Neuron (in vitro differentiated cells): ENCODE measurements at regions not wholly inside any gene's neighbourhood (a gene's known extent, or its start where the extent isn't known, plus 50 kb on each side); places are given as distances from the start of the nearest gene placed in this dataset.
"Not testable (repeated sequence)": the region's sequence is repeated elsewhere in the genome, so short reads cannot be mapped to it uniquely, and the experiment has no call there.

Experiments
- H2AFZ ChIP-seq: one replicate; pipeline ENCODE4 v1.6.1; 2013; ENCODE audit warnings: low read depth, mild to moderate bottlenecking, inconsistent platforms, low read length, moderate library complexity
- H3K27me3 ChIP-seq: one replicate; pipeline ENCODE4 v1.6.1; 2013; ENCODE audit warnings: low read length; ENCODE audit not compliant: insufficient read depth
- H3K36me3 ChIP-seq: one replicate; pipeline ENCODE4 v1.6.1; 2013; ENCODE audit warnings: low read length; ENCODE audit not compliant: insufficient read depth
- H3K4me1 ChIP-seq: one replicate; pipeline ENCODE4 v1.6.1; 2013; ENCODE audit warnings: low read length; ENCODE audit not compliant: insufficient read depth
- H3K4me3 ChIP-seq: 2 replicates; pipeline ENCODE4 v1.5.1; 2013; ENCODE audit warnings: mild to moderate bottlenecking, low read length, moderate library complexity
- H3K9me3 ChIP-seq: one replicate; pipeline ENCODE4 v1.6.1; 2013; ENCODE audit warnings: low read length

DNA sequence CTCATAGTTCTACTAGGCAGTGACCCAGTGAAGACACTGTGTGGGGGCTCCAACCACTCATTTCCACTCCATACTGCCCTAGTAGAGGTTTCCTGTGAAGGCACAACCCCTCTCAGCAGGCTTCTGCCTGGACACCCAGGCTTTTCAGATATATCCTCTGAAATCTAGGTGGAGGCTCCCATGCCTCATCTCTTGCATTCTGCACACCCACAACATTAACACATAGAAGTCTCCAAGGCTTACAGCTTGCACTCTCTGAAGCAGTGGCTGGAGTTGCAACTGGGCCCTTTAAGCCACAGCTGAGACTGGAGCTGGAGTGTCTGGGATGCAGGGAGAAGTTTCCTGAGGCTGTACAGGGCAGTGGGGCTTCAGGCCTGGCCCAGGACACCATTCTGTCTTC, 347.7 kb upstream of the SPRY2 start:
- Histone ChIP-seq H3K36me3 (no peaks in the 10 kb centered on the region), H2AFZ (no peak overlapping the region), H3K9me3 (no peaks in the 10 kb centered on the region), H3K4me3 (no peak overlapping the region), H3K4me1 (peaks cover 31% of the 10 kb centered on the region), H3K27me3 (no peaks in the 10 kb centered on the region)

DNA sequence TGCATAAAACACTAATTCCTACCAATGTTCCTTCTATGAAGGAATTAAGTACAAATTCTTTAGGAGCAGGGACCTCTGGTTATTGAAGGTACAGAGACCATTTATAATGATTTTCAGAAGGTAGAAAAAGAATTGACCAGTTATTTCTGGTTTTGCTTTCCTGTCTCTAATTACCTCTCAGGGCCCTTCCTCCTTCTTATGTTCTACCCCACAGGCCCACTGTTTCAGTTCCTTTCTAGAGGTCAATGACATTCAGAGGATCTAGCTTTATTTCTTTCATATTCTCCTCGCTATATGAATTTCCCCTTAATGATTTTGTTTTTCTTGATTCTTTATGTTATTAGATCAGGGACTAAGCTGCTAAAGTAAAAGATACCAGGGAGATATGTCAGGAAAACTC, 345.0 kb upstream of the SPRY2 start:
- no peaks in the 10 kb centered on the region for H3K9me3 ChIP-seq
- peak overlapping the region; percentile 26 for H2AFZ ChIP-seq
- no peaks in the 10 kb centered on the region for H3K36me3 ChIP-seq
- no peaks in the 10 kb centered on the region for H3K27me3 ChIP-seq
- H3K4me1 ChIP-seq, result peaks cover 33% of the 10 kb centered on the region
- H3K4me3 ChIP-seq, result no peak overlapping the region

DNA sequence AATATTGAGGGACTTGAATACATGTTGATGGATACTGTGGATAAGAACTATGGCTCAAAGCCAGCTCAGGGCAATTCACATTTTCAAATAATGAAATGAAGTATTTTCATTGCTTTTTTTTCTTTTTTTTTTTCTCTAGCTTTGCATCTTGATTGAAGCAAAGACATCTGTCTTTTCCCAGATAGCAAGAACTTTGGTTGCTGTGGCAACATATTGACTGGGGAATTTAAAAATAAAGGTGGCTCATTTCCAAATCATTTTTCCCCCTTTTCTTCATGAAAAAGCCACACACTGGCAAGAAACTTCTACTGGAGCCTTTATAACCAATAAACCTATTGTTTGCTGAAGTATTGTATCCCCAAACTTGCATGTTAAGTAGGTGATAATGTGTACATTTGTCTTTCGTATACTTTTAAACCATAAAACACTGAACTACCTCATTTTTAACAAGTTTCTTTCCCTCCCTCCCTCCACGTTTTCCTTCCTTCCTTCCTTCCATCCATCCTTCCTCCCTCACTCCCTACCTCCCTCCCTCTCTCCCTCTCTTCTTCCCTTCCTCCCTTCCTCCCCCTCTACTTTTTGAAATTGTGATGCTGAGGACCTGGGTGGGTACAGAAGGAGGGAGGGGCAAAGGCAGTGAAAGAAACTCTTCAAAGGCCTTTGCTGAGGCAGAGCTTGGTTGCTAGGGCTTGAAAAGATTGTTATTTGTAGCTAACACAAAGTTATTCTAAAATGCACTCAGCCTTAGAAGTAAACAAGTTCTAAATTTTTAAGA, 343.5 kb upstream of the SPRY2 start:
- Histone ChIP-seq H3K36me3 (no peaks in the 10 kb centered on the region), H3K4me3 (no peak overlapping the region), H3K9me3 (no peaks in the 10 kb centered on the region), H3K4me1 (peaks cover 33% of the 10 kb centered on the region), H2AFZ (peak overlapping the region; percentile 48), H3K27me3 (no peaks in the 10 kb centered on the region)

DNA sequence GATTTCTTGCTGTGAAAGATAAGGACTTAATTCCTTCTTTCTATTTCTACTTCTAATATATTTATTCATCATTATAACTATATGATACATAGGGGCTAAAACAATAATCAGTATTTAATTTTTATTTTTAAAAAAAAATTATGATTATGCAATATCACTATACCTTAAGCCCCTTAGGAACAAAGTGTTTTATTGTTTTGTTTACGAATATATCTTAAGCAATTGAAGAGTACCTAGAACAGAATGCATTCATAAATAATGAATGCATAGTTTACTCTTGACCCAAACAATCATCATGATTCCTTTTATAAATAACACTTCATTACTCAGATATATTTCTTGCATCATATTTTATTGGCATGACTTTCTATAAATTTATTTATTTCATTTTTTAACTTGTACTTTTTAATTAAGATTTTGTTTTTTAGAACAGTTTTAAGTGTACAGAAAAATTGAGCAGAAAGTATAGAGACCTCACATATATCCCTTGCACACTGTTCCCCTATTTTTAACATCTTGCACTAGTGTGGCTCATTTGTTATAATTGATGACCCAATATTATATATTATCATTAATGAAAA, 339.9 kb upstream of the SPRY2 start:
- Histone ChIP-seq H3K36me3 (no peaks in the 10 kb centered on the region), H2AFZ (no peak overlapping the region), H3K27me3 (no peaks in the 10 kb centered on the region), H3K4me1 (peaks cover 25% of the 10 kb centered on the region), H3K9me3 (no peaks in the 10 kb centered on the region), H3K4me3 (no peak overlapping the region)

DNA sequence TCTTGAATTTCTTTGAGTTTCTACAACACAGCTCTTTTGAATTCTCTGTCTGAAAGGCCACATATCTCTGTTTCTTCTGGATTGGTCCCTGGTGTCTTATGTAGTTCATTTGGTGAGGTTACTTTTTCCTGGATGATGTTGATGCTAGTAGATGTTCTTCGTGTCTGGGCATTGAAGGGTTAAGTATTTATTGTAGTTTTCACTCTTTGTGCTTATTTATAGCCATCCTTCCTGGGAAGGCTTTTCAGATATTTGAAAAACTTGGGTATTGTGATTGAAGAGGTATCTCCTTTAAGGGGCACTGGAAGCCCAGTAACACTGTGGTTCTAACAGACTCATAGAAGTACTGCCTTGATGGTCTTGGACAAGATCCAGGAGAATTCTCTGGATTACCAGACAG, 338.5 kb upstream of the SPRY2 start:
- no peaks in the 10 kb centered on the region for H3K9me3 ChIP-seq
- no peaks in the 10 kb centered on the region for H3K27me3 ChIP-seq
- H2AFZ ChIP-seq, result no peak overlapping the region
- peaks cover 11% of the 10 kb centered on the region for H3K4me1 ChIP-seq
- H3K4me3 ChIP-seq, result no peak overlapping the region
- no peaks in the 10 kb centered on the region for H3K36me3 ChIP-seq

DNA sequence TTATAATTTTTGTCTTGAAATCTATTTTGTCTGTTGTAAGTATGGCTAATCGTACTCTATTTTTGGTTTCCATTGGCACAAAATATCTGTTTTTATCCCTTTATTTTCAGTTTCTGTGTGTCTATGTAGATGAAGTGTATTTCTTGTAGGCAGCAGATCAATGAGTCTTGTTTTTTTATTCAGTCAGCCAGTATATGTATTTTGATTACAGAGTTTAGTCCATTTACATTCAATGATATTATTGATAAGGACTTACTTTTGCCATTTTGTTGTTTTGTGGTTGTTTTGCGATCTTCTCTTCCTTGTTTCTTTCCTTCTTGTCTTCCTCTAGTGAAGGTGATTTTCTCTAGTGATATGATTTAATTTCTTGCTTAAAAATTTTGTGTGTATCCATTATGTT, 336.3 kb upstream of the SPRY2 start:
- Histone ChIP-seq H3K36me3 (no peaks in the 10 kb centered on the region), H3K4me3 (no peak overlapping the region), H3K4me1 (no peaks in the 10 kb centered on the region), H2AFZ (no peak overlapping the region), H3K27me3 (no peaks in the 10 kb centered on the region), H3K9me3 (no peaks in the 10 kb centered on the region)

DNA sequence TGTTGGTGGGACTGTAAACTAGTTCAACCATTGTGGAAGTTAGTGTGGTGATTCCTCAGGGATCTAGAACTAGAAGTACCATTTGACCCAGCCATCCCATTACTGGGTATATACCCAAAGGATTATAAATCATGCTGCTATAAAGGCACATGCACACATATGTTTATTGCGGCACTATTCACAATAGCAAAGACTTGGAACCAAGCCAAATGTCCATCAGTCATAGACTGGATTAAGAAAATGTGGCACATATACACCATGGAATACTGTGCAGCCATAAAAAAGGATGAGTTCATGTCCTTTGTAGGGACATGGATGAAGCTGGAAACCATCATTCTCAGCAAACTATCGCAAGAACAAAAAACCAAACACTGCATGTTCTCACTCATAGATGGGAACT, 334.5 kb upstream of the SPRY2 start:
- not testable (repeated sequence) for H3K36me3 ChIP-seq, H3K4me1 ChIP-seq, H3K4me3 ChIP-seq, H3K9me3 ChIP-seq, H2AFZ ChIP-seq, H3K27me3 ChIP-seq

DNA sequence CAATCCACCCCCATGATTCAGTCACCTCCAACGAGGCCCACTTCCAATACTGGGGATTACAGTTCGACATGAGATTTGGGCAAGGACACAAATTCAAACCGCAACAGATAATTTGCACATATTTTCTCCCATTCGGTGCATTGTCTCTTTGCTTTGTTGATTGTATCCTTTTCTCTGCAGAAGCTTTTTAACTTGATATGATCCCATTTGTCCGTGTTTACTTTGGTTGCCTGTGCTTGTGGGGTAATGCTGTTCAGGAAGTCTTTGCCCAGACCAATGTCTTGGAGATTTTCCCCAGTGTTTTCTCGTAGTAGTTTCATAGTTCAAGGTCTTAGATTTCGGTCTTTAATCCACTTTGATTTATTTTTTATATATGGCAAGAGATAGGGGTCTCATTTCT, 330.8 kb upstream of the SPRY2 start:
- no peaks in the 10 kb centered on the region for H3K4me1 ChIP-seq
- H3K4me3 ChIP-seq, result no peak overlapping the region
- H3K36me3 ChIP-seq, result no peaks in the 10 kb centered on the region
- no peaks in the 10 kb centered on the region for H3K9me3 ChIP-seq
- H3K27me3 ChIP-seq, result no peaks in the 10 kb centered on the region
- no peak overlapping the region for H2AFZ ChIP-seq

DNA sequence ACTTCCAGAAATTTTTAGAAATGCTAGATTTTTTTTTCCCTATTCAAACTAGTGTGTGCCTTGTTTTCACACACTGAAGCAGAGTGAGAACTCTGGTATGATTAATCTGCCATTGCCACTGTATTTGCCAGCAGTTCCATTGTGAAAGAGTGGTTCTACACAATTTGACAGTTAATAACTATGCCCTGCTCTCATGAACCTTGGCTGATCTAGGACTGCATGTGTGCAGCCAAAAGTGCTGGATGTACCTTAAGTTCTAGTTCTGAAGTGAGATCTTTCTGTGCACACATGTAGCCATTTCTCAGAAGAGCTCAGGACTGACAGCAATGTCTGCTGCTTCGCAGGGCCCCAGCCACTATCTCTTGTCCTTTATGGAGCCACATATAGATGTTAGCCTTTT, 328.2 kb upstream of the SPRY2 start:
- Histone ChIP-seq H3K9me3 (no peaks in the 10 kb centered on the region), H2AFZ (no peak overlapping the region), H3K4me1 (no peaks in the 10 kb centered on the region), H3K4me3 (no peak overlapping the region), H3K36me3 (no peaks in the 10 kb centered on the region), H3K27me3 (no peaks in the 10 kb centered on the region)

DNA sequence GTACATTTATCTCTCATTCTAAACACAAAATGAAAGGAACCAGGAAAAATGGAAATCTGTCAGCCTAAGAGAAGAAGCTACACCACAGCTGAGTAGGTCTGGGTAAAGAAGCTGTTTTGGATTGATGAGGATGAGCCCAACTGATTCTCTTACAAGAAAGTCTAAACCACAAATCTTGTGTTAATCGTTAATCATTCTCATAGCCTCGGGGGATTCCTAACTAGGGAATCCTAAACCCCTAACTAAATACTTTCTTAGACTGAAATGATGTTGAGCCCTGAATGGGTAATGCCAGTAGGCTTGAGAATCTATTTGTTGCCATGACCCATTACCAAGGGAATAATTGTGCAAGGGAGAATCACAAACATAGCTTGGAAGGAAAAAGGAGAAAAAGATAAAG, 327.5 kb upstream of the SPRY2 start:
- H3K27me3 ChIP-seq, result no peaks in the 10 kb centered on the region
- H3K4me3 ChIP-seq, result no peak overlapping the region
- H3K36me3 ChIP-seq, result no peaks in the 10 kb centered on the region
- no peaks in the 10 kb centered on the region for H3K4me1 ChIP-seq
- H2AFZ ChIP-seq, result no peak overlapping the region
- H3K9me3 ChIP-seq, result no peaks in the 10 kb centered on the region

DNA sequence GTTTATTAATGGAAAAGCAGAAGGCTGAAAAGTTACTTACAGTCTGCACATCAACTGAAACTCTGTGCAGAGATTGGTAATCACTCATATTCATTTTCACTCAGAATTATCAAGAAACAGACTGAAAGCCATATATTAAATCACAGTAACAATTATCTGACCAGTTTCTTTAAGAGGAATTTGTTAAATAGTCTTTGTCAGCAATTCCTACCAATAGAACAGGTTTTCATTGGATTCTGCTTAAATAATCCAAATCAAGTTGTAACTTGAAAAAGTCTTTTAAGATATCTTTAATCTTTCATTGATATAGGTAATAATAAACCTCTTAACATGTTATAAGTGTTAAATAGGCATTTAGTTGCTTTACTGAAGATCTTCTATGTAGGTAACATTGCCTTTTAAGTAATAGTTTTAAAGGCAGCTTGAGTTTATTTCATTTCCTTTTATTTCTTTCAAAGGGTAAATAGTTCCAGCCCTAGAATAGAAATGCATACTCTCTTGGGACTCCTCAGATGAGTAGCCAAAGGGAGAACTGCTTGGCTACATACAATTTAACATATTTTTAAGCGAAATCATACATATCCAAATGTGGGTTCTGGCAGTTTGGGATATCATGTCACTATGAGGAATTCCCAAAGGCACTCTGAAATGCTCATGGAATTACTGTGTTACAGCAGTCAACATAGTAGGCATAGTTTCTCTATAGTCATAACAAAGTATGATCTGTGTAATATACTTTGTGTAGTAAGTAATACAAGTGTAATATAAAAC, 326.0 kb upstream of the SPRY2 start:
- Histone ChIP-seq H3K9me3 (no peaks in the 10 kb centered on the region), H2AFZ (no peak overlapping the region), H3K36me3 (no peaks in the 10 kb centered on the region), H3K4me1 (no peaks in the 10 kb centered on the region), H3K27me3 (no peaks in the 10 kb centered on the region), H3K4me3 (no peak overlapping the region)

DNA sequence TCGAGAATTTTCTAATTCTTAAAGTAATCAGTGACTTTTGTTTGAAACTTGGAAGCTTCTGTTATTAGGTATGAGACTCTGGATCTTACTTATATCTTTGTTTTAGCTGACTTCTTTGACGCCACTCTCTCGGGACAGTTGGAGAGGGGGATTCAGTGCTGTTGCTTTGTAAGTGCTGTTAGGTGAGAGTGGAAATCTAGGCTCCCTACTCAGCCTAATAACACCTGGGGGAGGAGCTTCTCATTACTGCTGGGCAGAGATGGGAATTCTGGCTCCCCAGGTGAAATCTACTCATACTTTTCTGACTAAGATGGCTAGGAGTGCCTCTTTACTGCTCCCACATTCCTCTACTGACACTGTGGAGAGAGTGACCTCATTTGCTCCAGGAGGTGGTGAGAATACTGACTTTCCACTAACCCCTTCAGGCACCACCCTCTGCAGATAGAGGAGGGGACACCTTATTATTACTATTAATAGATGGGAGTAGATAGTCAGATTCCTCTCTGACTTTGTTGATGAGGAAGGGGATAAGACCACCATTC, 324.9 kb upstream of the SPRY2 start:
- Histone ChIP-seq H2AFZ (no peak overlapping the region), H3K9me3 (no peaks in the 10 kb centered on the region), H3K27me3 (no peaks in the 10 kb centered on the region), H3K4me1 (no peaks in the 10 kb centered on the region), H3K36me3 (no peaks in the 10 kb centered on the region), H3K4me3 (no peak overlapping the region)

DNA sequence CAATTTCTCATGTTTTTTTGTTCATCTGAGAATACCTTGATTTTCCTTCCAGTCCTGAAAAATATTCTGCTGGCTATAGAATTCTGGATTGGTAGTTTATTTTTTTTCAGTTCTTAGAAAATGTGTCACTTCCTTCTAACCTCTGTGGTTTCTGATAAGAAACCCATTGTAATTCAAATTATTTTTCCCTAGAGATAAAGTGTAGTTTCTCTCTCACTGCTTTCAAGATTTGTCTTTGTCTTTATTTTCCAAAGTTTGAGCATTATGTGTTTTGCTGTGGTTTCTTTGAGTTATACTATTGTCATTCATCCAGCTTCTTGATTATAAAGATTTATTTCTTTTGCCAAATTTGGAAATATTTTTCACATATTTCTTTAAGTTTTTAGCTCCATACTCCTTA, 324.0 kb upstream of the SPRY2 start:
- H3K9me3 ChIP-seq, result no peaks in the 10 kb centered on the region
- no peaks in the 10 kb centered on the region for H3K27me3 ChIP-seq
- no peak overlapping the region for H2AFZ ChIP-seq
- no peaks in the 10 kb centered on the region for H3K4me1 ChIP-seq
- H3K4me3 ChIP-seq, result no peak overlapping the region
- no peaks in the 10 kb centered on the region for H3K36me3 ChIP-seq
